ENCODE measurements at regions not wholly inside any gene's neighbourhood (a gene's known extent, or its start where the extent isn't known, plus 50 kb on each side); places are given as distances from the start of the nearest gene placed in this dataset.

DNA sequence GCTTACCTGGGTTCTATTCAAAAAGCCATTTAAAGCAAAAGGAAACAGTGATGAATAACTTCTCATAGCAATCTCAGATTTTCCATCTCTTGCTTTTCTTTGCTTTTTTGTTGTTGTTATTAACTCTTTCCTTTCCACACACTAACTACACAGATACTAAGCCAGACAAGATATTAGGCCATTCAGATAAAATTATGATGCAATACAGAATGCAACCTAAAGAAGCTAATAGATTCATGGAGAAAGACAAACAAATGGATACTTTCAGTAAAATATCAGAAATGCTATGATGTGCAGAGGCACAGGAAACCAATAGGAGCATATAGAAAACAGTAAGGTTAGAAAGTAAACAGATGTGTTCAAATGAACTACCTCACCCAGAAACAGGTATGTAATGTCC, 597.0 kb upstream of the ITGA1 start:
- no peak for DNase-seq (ENCODE audit: low read depth)
- TF ChIP-seq, protein P1, sequence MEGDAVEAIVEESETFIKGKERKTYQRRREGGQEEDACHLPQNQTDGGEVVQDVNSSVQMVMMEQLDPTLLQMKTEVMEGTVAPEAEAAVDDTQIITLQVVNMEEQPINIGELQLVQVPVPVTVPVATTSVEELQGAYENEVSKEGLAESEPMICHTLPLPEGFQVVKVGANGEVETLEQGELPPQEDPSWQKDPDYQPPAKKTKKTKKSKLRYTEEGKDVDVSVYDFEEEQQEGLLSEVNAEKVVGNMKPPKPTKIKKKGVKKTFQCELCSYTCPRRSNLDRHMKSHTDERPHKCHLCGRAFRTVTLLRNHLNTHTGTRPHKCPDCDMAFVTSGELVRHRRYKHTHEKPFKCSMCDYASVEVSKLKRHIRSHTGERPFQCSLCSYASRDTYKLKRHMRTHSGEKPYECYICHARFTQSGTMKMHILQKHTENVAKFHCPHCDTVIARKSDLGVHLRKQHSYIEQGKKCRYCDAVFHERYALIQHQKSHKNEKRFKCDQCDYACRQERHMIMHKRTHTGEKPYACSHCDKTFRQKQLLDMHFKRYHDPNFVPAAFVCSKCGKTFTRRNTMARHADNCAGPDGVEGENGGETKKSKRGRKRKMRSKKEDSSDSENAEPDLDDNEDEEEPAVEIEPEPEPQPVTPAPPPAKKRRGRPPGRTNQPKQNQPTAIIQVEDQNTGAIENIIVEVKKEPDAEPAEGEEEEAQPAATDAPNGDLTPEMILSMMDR (IDR thresholded peaks at IDR 0.05; ENCODE audit: control insufficient read depth, extremely low read depth, insufficient read depth) = no peak
- H3K4me3 ChIP-seq (ENCODE audit: low read depth, low read length) = no peak overlapping the region

- H3K4me3 ChIP-seq (ENCODE audit: low read depth, low read length) = no peak overlapping the region
- TF ChIP-seq, protein P1 (IDR thresholded peaks at IDR 0.05; ENCODE audit: control insufficient read depth, extremely low read depth, insufficient read depth) = no peak
- DNase-seq (ENCODE audit: low read depth) = no peak
Measured at GRCh38 chr5:52199833-52200232, 587.9 kb upstream of the ITGA1 start.

- no peak for DNase-seq (ENCODE audit: low read depth)
- H3K4me3 ChIP-seq (ENCODE audit: low read depth, low read length) = no peak overlapping the region
- TF ChIP-seq, protein P1 (IDR thresholded peaks at IDR 0.05; ENCODE audit: control insufficient read depth, extremely low read depth, insufficient read depth) = no peak
Measured at GRCh38 chr5:52202256-52202655, 585.5 kb upstream of the ITGA1 start.

GRCh38 chr5:52204310-52204709, 583.4 kb upstream of the ITGA1 start:
- TF ChIP-seq, protein P1 (IDR thresholded peaks at IDR 0.05; ENCODE audit: control insufficient read depth, extremely low read depth, insufficient read depth) = no peak
- DNase-seq (ENCODE audit: low read depth) = no peak
- no peak overlapping the region for H3K4me3 ChIP-seq (ENCODE audit: low read depth, low read length)

Measured in LNCaP clone FGC (cell line).